Epithelial cell of proximal tubule (primary cell): ENCODE measurements at regions not wholly inside any gene's neighbourhood (a gene's known extent, or its start where the extent isn't known, plus 50 kb on each side); places are given as distances from the start of the nearest gene placed in this dataset.
"Not testable (repeated sequence)": the region's sequence is repeated elsewhere in the genome, so short reads cannot be mapped to it uniquely, and the experiment has no call there.

Experiments
- DNase-seq: peaks from one replicate; pipeline ENCODE4 v3.0.0-alpha.2; 2011; ENCODE audit warnings: low read depth
- H3K4me3 ChIP-seq: 2 replicates; pipeline ENCODE4 v1.5.1; 2011; ENCODE audit warnings: low read depth, mild to moderate bottlenecking, low read length
- TF ChIP-seq, protein P1 (sequence below): conservative IDR thresholded peaks from 2 replicates; pipeline ENCODE4 v1.5.1; 2012; ENCODE audit warnings: low read depth, mild to moderate bottlenecking, low read length

DNA sequence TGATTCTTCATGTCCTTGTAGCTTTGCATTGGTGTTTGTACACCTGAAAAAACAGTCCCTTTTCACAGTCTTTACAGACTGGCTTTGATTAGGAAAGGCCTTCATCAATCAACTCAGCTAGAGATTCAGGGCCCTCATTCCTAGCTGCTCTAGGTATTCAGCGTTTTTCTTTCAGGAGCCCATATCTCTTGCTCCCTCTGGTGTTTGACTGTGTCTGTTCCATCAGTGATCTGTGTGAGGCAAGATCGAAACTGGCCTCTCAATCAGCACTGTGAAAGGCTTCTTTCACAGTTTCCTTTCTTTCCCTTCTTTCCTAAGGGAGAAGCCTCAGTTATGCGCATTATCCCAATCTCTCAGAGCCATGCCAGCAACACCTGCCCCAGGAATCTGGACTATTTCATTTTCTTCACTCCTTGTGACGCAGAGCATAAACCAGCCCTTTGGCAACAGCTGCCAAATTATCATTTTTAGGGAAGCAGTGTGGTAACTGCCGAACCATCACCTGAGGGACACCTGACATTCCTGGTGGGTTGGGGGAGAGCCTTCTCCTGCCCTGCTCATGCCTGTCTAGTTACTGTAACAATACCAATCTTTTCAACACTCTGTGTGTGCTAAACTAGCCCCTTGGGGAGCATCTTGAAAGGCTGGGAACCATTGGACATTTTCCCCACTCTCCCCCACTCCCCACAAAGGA, 75.7 kb upstream of the CCDC71L start:
- H3K4me3 ChIP-seq = peak overlapping the region; percentile 33
- peak; percentile 55 for DNase-seq
- TF ChIP-seq, protein P1, sequence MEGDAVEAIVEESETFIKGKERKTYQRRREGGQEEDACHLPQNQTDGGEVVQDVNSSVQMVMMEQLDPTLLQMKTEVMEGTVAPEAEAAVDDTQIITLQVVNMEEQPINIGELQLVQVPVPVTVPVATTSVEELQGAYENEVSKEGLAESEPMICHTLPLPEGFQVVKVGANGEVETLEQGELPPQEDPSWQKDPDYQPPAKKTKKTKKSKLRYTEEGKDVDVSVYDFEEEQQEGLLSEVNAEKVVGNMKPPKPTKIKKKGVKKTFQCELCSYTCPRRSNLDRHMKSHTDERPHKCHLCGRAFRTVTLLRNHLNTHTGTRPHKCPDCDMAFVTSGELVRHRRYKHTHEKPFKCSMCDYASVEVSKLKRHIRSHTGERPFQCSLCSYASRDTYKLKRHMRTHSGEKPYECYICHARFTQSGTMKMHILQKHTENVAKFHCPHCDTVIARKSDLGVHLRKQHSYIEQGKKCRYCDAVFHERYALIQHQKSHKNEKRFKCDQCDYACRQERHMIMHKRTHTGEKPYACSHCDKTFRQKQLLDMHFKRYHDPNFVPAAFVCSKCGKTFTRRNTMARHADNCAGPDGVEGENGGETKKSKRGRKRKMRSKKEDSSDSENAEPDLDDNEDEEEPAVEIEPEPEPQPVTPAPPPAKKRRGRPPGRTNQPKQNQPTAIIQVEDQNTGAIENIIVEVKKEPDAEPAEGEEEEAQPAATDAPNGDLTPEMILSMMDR = peak; percentile 93

GRCh38 chr7:106737202-106737562, 76.2 kb upstream of the CCDC71L start:
- TF ChIP-seq, protein P1 = peak; percentile 61
- no peak overlapping the region for H3K4me3 ChIP-seq
- DNase-seq = no peak

- TF ChIP-seq, protein P1 = no peak
- DNase-seq = no peak
- no peak overlapping the region for H3K4me3 ChIP-seq
Measured at GRCh38 chr7:106740806-106741205, 79.8 kb upstream of the CCDC71L start.

GRCh38 chr7:106744563-106745091, 83.7 kb upstream of the CCDC71L start:
- TF ChIP-seq, protein P1 = no peak
- no peak overlapping the region for H3K4me3 ChIP-seq
- no peak for DNase-seq

GRCh38 chr7:106747301-106747700, 86.3 kb upstream of the CCDC71L start:
- not testable (repeated sequence) for DNase-seq, H3K4me3 ChIP-seq

- no peak overlapping the region for H3K4me3 ChIP-seq
- DNase-seq = no peak
Measured at GRCh38 chr7:106747804-106748203, 86.8 kb upstream of the CCDC71L start.

GRCh38 chr7:106749165-106749564, 88.2 kb upstream of the CCDC71L start:
- TF ChIP-seq, protein P1 = no peak
- no peak overlapping the region for H3K4me3 ChIP-seq
- DNase-seq = no peak

More at GRCh38 chr7:106747804-106748203, 86.8 kb upstream of the CCDC71L start:
- TF ChIP-seq, protein P1 = no peak
